Panc1 (cell line): ENCODE measurements at regions not wholly inside any gene's neighbourhood (a gene's known extent, or its start where the extent isn't known, plus 50 kb on each side); places are given as distances from the start of the nearest gene placed in this dataset.

Source experiments
- CTCF ChIP-seq: fragments of 450-650 bp; IDR thresholded peaks from 2 replicates; pipeline ENCODE4 v1.5.1; 2017; ENCODE audit warnings: mild to moderate bottlenecking
- POLR2AphosphoS5 ChIP-seq: IDR thresholded peaks from 2 replicates; pipeline ENCODE4 v1.6.1; 2012; ENCODE audit warnings: mild to moderate bottlenecking, low read depth, low read length, moderate library complexity
- REST ChIP-seq, 2 experiments: IDR thresholded peaks; 2 replicates each; pipeline ENCODE4 v1.6.1; 2011 to 2012; ENCODE audit warnings: low read depth in 2 of 2, control low read depth in 1 of 2, low read length in 1 of 2, mild to moderate bottlenecking in 1 of 2, moderate library complexity in 1 of 2; ENCODE audit not compliant: insufficient read depth in 1 of 2
- SIN3A ChIP-seq: IDR thresholded peaks from 2 replicates; pipeline ENCODE4 v1.6.1; 2012; ENCODE audit warnings: low read depth, mild to moderate bottlenecking, low read length, moderate library complexity, borderline replicate concordance; ENCODE audit not compliant: insufficient read depth
- TCF7L2 ChIP-seq: IDR thresholded peaks from 2 replicates; pipeline ENCODE4 v1.6.1; 2011; ENCODE audit warnings: mild to moderate bottlenecking, low read depth, low read length, inconsistent platforms

- TF ChIP-seq CTCF (no peak), REST (IDR thresholded peaks at IDR 0.05; ENCODE audit: insufficient read depth in 1 of 2, low read depth in 2 of 2, low read length in 1 of 2) (no peak), POLR2AphosphoS5 (no peak), TCF7L2 (no peak), SIN3A (no peak)
Measured at GRCh38 chr1:221989741-221990140, 247.9 kb upstream of the DUSP10 start.
